Hepatocyte (in vitro differentiated cells): ENCODE measurements at regions not wholly inside any gene's neighbourhood (a gene's known extent, or its start where the extent isn't known, plus 50 kb on each side); places are given as distances from the start of the nearest gene placed in this dataset.

Experiments used
- EZH2phosphoT487 ChIP-seq: fragments of 200-600 bp; sonication (generic); IDR thresholded peaks from one replicate; pipeline ENCODE4 v1.6.1; 2018; ENCODE audit warnings: antibody characterized with exemption, mild to moderate bottlenecking, low read depth, moderate library complexity; ENCODE audit not compliant: unreplicated experiment, severe bottlenecking
- TF ChIP-seq, protein P1 (sequence below): fragments of 200-600 bp; sonication (generic); IDR thresholded peaks from 2 replicates; pipeline ENCODE4 v1.5.1; 2016; ENCODE audit warnings: antibody characterized with exemption, mild to moderate bottlenecking; ENCODE audit not compliant: poor library complexity

GRCh38 chr3:24715171-24715792 lies 220.6 kb upstream of the THRB start:
- TF ChIP-seq, protein P1, sequence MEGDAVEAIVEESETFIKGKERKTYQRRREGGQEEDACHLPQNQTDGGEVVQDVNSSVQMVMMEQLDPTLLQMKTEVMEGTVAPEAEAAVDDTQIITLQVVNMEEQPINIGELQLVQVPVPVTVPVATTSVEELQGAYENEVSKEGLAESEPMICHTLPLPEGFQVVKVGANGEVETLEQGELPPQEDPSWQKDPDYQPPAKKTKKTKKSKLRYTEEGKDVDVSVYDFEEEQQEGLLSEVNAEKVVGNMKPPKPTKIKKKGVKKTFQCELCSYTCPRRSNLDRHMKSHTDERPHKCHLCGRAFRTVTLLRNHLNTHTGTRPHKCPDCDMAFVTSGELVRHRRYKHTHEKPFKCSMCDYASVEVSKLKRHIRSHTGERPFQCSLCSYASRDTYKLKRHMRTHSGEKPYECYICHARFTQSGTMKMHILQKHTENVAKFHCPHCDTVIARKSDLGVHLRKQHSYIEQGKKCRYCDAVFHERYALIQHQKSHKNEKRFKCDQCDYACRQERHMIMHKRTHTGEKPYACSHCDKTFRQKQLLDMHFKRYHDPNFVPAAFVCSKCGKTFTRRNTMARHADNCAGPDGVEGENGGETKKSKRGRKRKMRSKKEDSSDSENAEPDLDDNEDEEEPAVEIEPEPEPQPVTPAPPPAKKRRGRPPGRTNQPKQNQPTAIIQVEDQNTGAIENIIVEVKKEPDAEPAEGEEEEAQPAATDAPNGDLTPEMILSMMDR, result no peak
- TF ChIP-seq EZH2phosphoT487, result no peak
